Fibroblast of skin of right biceps (primary cell): ENCODE measurements at regions not wholly inside any gene's neighbourhood (a gene's known extent, or its start where the extent isn't known, plus 50 kb on each side); places are given as distances from the start of the nearest gene placed in this dataset.
A peak's percentile ranks its signal among the peaks of the same experiment; 100 is the strongest.

Experiments used
- DNase-seq: peaks from one replicate; pipeline ENCODE4 v3.0.0-alpha.2; 2013

DNA sequence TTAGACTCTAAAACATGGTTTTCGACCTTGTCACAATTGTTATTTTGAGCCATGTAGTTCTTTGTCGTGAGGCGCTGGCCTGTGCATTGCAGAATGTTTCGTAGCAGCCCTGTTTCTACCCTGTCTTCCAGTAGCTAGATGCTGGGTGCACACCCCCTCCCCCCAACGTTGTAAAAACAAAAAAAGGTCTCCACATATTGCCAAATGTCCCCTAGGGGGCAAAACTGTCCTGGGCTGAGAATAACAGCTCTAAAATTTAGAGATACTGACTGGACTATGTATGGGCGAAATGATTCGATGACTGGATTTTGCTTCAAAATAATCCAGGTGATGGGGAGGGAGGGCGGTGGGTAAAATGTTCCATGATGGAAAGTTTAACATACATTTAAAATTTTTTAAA, 126.1 kb upstream of the FUT8 start:
- DNase-seq, result peak; percentile 44

GRCh38 chr14:65287264-65288131, 125.0 kb upstream of the FUT8 start:
- no peak for DNase-seq

GRCh38 chr14:65290830-65291229, 121.7 kb upstream of the FUT8 start:
- peak; percentile 97 for DNase-seq

- no peak for DNase-seq
Measured at GRCh38 chr14:65291531-65291930, 121.0 kb upstream of the FUT8 start.

- no peak for DNase-seq
Measured at GRCh38 chr14:65294816-65295215, 117.7 kb upstream of the FUT8 start.

DNA sequence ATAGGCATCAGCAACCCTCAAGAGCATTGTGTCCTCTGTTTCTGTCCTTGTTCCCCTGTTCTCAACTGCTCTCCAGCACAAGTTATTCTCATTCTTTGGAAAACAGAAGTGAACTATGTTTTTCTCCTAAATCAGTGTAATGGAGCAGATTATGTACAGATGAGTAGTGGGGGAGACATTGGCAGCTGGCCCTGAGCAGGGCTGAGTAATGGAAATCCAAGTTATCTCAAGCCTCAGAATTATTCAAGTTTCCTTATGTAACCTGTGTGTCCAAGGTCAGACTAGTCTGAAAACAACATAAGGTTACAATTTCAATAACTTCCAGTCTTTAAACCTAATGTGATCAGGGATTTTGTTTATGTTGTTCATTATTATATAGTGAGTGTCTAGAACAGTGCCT, 116.1 kb upstream of the FUT8 start:
- peak; percentile 54 for DNase-seq

- no peak for DNase-seq
Measured at GRCh38 chr14:65296876-65297275, 115.7 kb upstream of the FUT8 start.

- DNase-seq, result no peak
Measured at GRCh38 chr14:65297744-65298143, 114.8 kb upstream of the FUT8 start.

GRCh38 chr14:65299826-65300225, 112.7 kb upstream of the FUT8 start:
- DNase-seq, result no peak

- no peak for DNase-seq
Measured at GRCh38 chr14:65301862-65302539, 110.5 kb upstream of the FUT8 start.

GRCh38 chr14:65302571-65303189, 109.8 kb upstream of the FUT8 start:
- peak; percentile 16 for DNase-seq

GRCh38 chr14:65303190-65303898, 109.2 kb upstream of the FUT8 start:
- peak; percentile 50 for DNase-seq

- no peak for DNase-seq
Measured at GRCh38 chr14:65303899-65304222, 108.7 kb upstream of the FUT8 start.

DNA sequence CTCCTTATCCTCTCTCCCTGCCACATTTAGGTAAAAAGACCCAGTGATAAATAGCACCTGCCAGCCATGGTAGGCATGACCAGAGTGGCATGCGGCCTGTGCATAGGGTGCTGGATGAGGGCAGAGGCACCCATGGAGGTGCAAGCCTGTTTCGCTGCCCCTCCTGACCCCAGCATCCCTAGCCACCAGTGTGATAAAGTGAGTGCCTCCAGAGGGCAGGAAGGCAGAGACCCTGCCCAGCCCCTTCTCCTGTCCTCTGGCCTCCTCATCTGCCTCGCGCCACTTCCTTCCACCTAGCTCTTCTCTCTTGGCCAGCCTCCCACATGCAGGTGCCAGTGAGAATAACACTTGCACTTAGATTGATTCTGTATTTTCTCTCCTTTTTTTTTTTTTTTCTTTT, 108.3 kb upstream of the FUT8 start:
- DNase-seq, result no peak

DNA sequence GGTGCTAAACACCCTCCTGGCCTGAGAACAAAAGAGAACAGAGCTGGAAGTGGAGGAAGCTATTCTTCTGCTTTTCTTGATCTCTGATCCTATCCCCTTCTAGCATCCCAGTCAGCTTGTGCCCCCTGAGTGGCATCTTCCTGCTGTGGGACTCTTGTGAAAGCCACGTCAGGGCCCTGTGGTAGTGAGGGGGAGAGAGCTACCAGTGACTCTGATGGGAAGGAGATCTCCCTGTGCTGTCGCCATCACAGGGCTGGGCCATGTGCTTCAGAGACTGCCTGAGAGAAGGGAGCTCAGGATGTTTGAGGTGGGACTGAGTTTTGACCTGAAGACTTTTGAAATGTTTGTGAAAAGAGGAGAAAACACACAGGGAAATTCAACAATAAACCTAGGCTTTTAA, 107.6 kb upstream of the FUT8 start:
- no peak for DNase-seq

GRCh38 chr14:65308536-65308935, 104.0 kb upstream of the FUT8 start:
- DNase-seq, result no peak

GRCh38 chr14:65310568-65310967, 102.0 kb upstream of the FUT8 start:
- no peak for DNase-seq

DNA sequence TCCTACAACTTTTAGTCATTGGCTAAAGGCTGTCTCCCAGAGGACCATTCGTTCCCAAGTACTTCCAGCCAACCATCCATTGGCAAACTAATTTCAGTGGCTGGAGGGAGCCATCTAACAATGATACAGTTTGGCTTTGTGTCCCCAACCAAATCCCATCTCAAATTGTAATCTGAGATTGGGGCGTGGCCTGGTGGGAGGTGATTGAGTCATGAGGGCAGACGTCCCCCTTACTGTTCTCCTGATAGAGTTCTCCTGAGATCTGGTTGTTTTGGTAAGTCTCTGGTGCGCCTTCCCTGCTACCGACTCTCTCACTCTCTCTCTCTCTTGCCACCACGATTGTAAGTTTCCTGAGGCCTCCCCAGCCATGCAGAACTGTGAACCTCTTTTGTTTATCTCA, 99.7 kb upstream of the FUT8 start:
- DNase-seq, result no peak

DNA sequence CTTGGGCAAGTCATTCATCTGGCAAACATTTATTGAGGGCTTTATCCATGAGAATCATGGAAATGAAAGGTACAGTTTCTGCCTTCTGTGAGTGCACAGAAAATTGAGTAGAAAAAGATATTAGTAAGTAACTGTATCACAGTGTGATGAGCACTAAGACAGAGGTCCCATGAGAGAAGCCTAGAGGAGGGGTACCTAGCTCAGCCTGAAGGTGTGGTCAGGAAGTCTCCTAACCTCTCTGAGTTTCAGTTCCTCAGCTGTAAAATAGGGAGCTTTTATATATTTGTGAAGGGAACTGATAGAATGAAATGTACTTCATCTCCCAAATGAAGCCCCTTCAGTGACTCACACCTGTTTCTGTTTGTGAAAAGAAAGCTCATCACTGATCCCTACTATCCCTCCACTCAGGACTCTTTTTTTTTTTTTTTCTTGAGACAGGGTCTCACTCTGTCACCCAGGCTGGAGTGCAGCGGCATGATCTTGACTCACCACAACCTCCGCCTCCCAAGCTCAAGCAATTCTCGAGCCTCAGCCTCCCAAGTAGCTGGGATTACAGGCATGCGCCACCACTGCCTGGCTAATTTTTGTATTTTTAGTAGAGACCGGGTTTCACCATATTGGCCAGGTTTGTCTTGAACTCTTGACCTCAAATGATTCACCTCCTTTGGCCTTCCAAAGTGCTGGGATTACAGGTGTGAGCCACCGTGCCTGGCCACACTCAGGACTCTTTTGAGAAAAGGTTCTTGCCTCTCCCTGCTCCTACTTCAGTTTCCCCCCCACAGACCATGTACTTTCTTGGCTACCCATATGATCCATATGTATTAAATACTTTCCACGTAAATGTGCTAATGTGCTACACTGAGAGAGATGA, 93.7 kb upstream of the FUT8 start:
- DNase-seq, result no peak

DNA sequence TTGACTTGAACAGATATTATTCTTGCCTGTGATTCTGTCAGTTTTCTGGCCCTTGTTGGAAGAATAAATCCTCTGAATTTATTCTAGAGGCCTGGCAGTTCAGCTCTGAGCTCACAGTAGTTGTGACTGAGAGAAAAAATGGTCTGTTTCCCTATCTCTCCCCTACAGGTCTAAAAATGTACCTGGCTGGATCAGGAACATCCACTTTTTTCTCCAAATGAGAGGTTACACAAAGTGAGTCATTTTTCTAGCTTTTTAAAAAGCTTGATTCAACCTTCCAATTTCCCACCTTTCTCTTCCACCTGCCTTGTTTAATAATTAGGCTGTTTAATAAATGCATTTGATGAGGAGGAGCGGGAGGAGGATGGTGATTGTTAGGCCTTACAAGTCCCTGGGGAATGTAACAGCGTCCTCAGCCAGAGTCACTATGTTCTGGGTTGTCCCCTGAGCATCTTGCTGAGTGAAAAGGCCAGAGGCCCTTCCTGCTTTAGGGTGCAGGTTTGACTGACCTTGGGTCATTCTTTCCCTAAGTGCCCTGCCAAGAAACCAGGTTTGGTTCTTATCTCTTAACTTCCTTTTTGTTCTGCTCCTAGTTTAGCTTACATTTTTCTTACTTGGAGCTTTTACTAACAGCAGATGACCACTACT, 91.7 kb upstream of the FUT8 start:
- DNase-seq, result no peak

GRCh38 chr14:65321370-65321875, 91.1 kb upstream of the FUT8 start:
- DNase-seq, result no peak

GRCh38 chr14:65329481-65329880, 83.0 kb upstream of the FUT8 start:
- no peak for DNase-seq
